GM19452 (cell line): ENCODE measurements at regions not wholly inside any gene's neighbourhood (a gene's known extent, or its start where the extent isn't known, plus 50 kb on each side); places are given as distances from the start of the nearest gene placed in this dataset.

ENCODE experiments used
- ATAC-seq: cut with Tn5 transposase; IDR thresholded peaks from one replicate; pipeline ENCODE4 v1.9.1; 2021; ENCODE audit not compliant: unreplicated experiment

GRCh38 chr7:18151422-18151821 is 123.8 kb upstream of the PRPS1L1 start:
- ATAC-seq, result no peak

- ATAC-seq, result no peak
Observed at GRCh38 chr7:18153183-18153748, 125.6 kb upstream of the PRPS1L1 start.

- ATAC-seq, result no peak
Observed at GRCh38 chr7:18154726-18155125, 127.1 kb upstream of the PRPS1L1 start.

GRCh38 chr7:18157233-18157632 is 129.6 kb upstream of the PRPS1L1 start:
- ATAC-seq, result no peak

- ATAC-seq, result no peak
Observed at GRCh38 chr7:18162657-18163056, 135.0 kb upstream of the PRPS1L1 start.

- ATAC-seq, result no peak
Observed at GRCh38 chr7:18163091-18163490, 135.4 kb upstream of the PRPS1L1 start.

- no peak for ATAC-seq
Observed at GRCh38 chr7:18165166-18165565, 137.5 kb upstream of the PRPS1L1 start.

- no peak for ATAC-seq
Observed at GRCh38 chr7:18166002-18166401, 138.4 kb upstream of the PRPS1L1 start.

GRCh38 chr7:18167815-18168214 is 140.2 kb upstream of the PRPS1L1 start:
- no peak for ATAC-seq

GRCh38 chr7:18174996-18175395 is 147.3 kb upstream of the PRPS1L1 start:
- ATAC-seq, result no peak

GRCh38 chr7:18175801-18176450 is 148.3 kb upstream of the PRPS1L1 start:
- no peak for ATAC-seq

GRCh38 chr7:18177129-18177814 is 149.6 kb upstream of the PRPS1L1 start:
- no peak for ATAC-seq

- ATAC-seq, result peak; percentile 85
Observed at GRCh38 chr7:18177815-18178660, 150.4 kb upstream of the PRPS1L1 start.

GRCh38 chr7:18179093-18179492 is 151.4 kb upstream of the PRPS1L1 start:
- no peak for ATAC-seq

- ATAC-seq, result no peak
Observed at GRCh38 chr7:18180685-18181084, 153.0 kb upstream of the PRPS1L1 start.

- no peak for ATAC-seq
Observed at GRCh38 chr7:18189500-18190126, 162.0 kb upstream of the PRPS1L1 start.

- ATAC-seq, result no peak
Observed at GRCh38 chr7:18191341-18191740, 163.7 kb upstream of the PRPS1L1 start.

GRCh38 chr7:18191862-18192625 is 164.4 kb upstream of the PRPS1L1 start:
- ATAC-seq, result no peak

GRCh38 chr7:18194616-18195015 is 167.0 kb upstream of the PRPS1L1 start:
- no peak for ATAC-seq

GRCh38 chr7:18196638-18197037 is 169.0 kb upstream of the PRPS1L1 start:
- ATAC-seq, result no peak
